Right lobe of liver (tissue), 4 donors: ENCODE measurements at regions not wholly inside any gene's neighbourhood (a gene's known extent, or its start where the extent isn't known, plus 50 kb on each side); places are given as distances from the start of the nearest gene placed in this dataset.

ENCODE experiments used
- CTCF ChIP-seq, 4 donors: fragments of 200-600 bp in 3 of 4; fragments of 450-650 bp in 1 of 4; IDR thresholded peaks; one replicate each; pipeline versions ENCODE4 v1.5.1 to v1.8.0; 2016 to 2022; ENCODE audit warnings: antibody characterized with exemption in 4 of 4, mild to moderate bottlenecking in 2 of 4
- POLR2A ChIP-seq: fragments of 450-650 bp; IDR thresholded peaks from one replicate; pipeline ENCODE4 v1.6.1; 2017; ENCODE audit warnings: antibody characterized with exemption, mild to moderate bottlenecking
- donor health status: DM: no; HTN: no; CAD: no.
- donor health status: DM: no; HTN: no; CAD: no.
- donor health status: DM: no; HTN: yes; CAD: no.

- TF ChIP-seq CTCF (IDR thresholded peaks at IDR 0.05) (no peak), POLR2A (no peak)
Measured at GRCh38 chr12:89927226-89927698, 218.6 kb upstream of the ATP2B1 start.
